ENCODE measurements at regions not wholly inside any gene's neighbourhood (a gene's known extent, or its start where the extent isn't known, plus 50 kb on each side); places are given as distances from the start of the nearest gene placed in this dataset.

- DNase-seq, result peak; percentile 17
- no peaks in the 10 kb centered on the region for H3K27me3 Mint-ChIP-seq
- H3K4me1 Mint-ChIP-seq, result peaks cover 63% of the 10 kb centered on the region
- ChIA-PET CTCF (interaction anchor here (0.7 to 1.5 kb wide), 11 partner anchors 11 to 135 kb away, joined by 3 to 4 read pairs (median 3); no protein-coding TSS in a partner anchor), POLR2A (no interaction called here)
- peak overlapping the region; percentile 95 for H3K27ac Mint-ChIP-seq
- peaks cover 29% of the 10 kb centered on the region for H3K36me3 Mint-ChIP-seq (ENCODE audit: low read depth)
- peak overlapping the region; percentile 65 for H3K4me3 Mint-ChIP-seq
- peaks cover 23% of the 10 kb centered on the region for H3K9me3 Mint-ChIP-seq
These were observed 353.5 kb upstream of the B3GALT2 start for GRCh38 chr1:193539731-193540459.

- DNase-seq, result no peak
- peak overlapping the region; percentile 84 for H3K27ac Mint-ChIP-seq
- no peaks in the 10 kb centered on the region for H3K27me3 Mint-ChIP-seq
- peaks cover 14% of the 10 kb centered on the region for H3K9me3 Mint-ChIP-seq
- peaks cover 26% of the 10 kb centered on the region for H3K36me3 Mint-ChIP-seq (ENCODE audit: low read depth)
- H3K4me1 Mint-ChIP-seq, result peaks cover 61% of the 10 kb centered on the region
- peak overlapping the region; percentile 8 for H3K4me3 Mint-ChIP-seq
- ChIA-PET CTCF (no interaction called here), POLR2A (no interaction called here)
These were observed 352.3 kb upstream of the B3GALT2 start for GRCh38 chr1:193538680-193539079.

GRCh38 chr1:193538003-193538354 lies 351.6 kb upstream of the B3GALT2 start:
- CTCF ChIA-PET, result no interaction called here
- Mint-ChIP-seq H3K27ac (peak overlapping the region; percentile 88), H3K36me3 (ENCODE audit: low read depth) (peaks cover 25% of the 10 kb centered on the region), H3K4me1 (peaks cover 60% of the 10 kb centered on the region), H3K27me3 (no peaks in the 10 kb centered on the region), H3K4me3 (peak overlapping the region; percentile 21), H3K9me3 (peaks cover 14% of the 10 kb centered on the region)
- POLR2A ChIA-PET, result no interaction called here
- no peak for DNase-seq

DNA sequence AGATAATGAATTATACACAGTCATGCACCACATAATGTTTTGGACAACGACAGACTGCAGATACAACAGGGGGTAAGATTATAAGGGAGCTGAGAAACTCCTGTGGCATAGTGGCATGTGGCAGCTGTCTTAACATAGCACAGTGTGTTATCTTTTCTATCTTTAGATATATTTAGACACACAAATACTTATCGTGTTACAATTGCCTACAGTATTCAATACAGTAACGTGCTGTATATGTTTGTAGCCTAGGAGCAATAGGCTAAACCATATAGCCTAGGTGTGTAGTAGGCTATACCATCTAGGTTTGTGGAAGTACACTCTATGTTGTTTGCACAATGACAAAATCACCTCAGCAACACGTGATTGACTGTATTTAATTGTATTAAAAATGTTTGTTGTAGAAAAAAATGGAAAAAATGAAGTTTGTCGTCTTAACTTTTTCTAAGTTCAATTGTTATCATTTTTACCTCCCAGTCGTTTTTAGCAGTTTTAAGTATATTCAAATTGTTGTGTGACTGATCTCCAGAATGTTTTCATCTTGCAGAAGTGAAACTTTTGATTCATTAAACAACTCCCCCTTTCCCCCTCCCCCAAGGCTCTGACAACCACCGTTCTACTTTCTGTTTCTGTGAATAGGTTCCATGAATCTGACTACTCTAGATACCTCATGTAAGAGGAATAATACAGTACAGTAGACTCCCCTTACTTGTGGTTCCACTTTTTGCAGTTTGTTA lies 351.0 kb upstream of the B3GALT2 start:
- ChIA-PET POLR2A (no interaction called here), CTCF (interaction anchor here (1.0 kb wide), 1 partner anchor 12 kb away, joined by 3 read pairs; no protein-coding TSS in a partner anchor)
- H3K36me3 Mint-ChIP-seq (ENCODE audit: low read depth), result peaks cover 21% of the 10 kb centered on the region
- peaks cover 16% of the 10 kb centered on the region for H3K9me3 Mint-ChIP-seq
- peak; percentile 79 for DNase-seq
- peak overlapping the region; percentile 88 for H3K27ac Mint-ChIP-seq
- H3K4me1 Mint-ChIP-seq, result peaks cover 55% of the 10 kb centered on the region
- peak overlapping the region; percentile 21 for H3K4me3 Mint-ChIP-seq
- H3K27me3 Mint-ChIP-seq, result no peaks in the 10 kb centered on the region

GRCh38 chr1:193533853-193534252 lies 347.4 kb upstream of the B3GALT2 start:
- ChIA-PET POLR2A (no interaction called here), CTCF (interaction anchor here (0.7 to 2.1 kb wide), 3 partner anchors 8 to 114 kb away, joined by 3 to 6 read pairs (median 3); no protein-coding TSS in a partner anchor)
- Mint-ChIP-seq H3K27ac (no peak overlapping the region), H3K9me3 (peaks cover 26% of the 10 kb centered on the region), H3K27me3 (peaks cover 2% of the 10 kb centered on the region), H3K36me3 (ENCODE audit: low read depth) (peaks cover 12% of the 10 kb centered on the region), H3K4me3 (no peak overlapping the region), H3K4me1 (peaks cover 24% of the 10 kb centered on the region)
- no peak for DNase-seq

DNA sequence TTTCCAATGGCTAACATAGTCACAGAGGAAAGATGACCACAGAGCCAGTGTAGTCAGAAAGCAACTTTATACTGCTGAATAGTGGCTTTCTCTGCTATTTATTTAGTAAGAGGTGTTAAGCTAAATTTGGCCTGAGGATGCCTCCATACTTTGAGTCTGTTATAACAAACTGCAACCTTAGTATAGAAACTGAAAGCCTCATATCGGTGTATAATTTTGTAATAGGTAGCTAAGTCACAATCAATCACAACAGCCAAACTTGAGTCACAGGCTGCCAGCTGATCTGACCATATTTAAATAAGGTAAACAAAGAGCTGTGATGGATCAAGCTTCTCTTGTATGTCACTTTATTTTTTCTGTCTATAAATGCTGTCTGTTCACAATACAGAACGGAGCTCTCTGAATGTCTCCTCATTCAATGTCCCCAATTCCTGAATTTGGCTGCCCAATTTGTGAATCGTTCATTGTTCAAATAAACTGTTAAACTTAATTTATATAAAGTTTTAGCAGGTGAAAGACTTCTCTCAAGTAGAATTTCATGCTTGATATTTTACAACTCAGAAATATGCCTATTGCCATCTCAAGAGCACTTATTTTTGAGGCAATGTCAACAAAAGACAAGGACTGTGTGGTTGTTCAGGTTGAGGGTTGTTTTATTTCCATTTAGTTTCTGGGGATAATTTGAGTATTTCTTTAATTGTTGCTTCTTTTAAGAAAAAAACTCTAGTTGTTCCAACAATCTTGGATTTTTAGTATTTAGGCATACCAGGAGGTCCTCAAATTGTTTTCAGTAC lies 339.7 kb upstream of the B3GALT2 start:
- ChIA-PET POLR2A (no interaction called here), CTCF (interaction anchor here (1.1 to 1.8 kb wide), 5 partner anchors 8 to 54 kb away, joined by 3 to 6 read pairs (median 4); no protein-coding TSS in a partner anchor)
- Mint-ChIP-seq H3K9me3 (peaks cover 17% of the 10 kb centered on the region), H3K36me3 (ENCODE audit: low read depth) (peaks cover 4% of the 10 kb centered on the region), H3K27me3 (no peaks in the 10 kb centered on the region), H3K4me1 (no peaks in the 10 kb centered on the region), H3K4me3 (no peak overlapping the region), H3K27ac (no peak overlapping the region)
- DNase-seq, result no peak

DNA sequence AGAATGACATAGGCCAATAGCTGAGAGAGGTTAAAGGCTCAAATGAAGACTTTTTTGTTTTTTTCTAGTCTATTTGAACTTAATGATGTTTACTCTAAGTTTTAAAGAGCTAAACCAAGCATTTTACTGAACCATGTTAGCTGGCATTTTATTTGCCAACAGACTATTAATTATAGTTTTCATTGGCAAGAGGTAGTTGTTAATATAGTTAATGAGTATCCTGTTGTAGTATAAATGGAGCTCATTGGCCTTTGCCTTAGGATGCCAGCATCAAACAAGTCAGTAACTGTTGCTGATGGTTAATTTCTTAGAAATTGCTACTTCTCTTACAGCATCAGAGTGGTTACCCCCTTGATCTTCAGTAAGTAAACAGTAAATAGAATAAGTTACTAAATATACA lies 339.0 kb upstream of the B3GALT2 start:
- no peak overlapping the region for H3K4me3 Mint-ChIP-seq
- no peaks in the 10 kb centered on the region for H3K4me1 Mint-ChIP-seq
- CTCF ChIA-PET, result interaction anchor here (1.1 to 1.8 kb wide), 5 partner anchors 8 to 53 kb away, joined by 3 to 6 read pairs (median 4); no protein-coding TSS in a partner anchor
- H3K9me3 Mint-ChIP-seq, result peaks cover 14% of the 10 kb centered on the region
- POLR2A ChIA-PET, result no interaction called here
- no peak overlapping the region for H3K27ac Mint-ChIP-seq
- no peaks in the 10 kb centered on the region for H3K27me3 Mint-ChIP-seq
- no peak for DNase-seq
- peaks cover 3% of the 10 kb centered on the region for H3K36me3 Mint-ChIP-seq (ENCODE audit: low read depth)

DNA sequence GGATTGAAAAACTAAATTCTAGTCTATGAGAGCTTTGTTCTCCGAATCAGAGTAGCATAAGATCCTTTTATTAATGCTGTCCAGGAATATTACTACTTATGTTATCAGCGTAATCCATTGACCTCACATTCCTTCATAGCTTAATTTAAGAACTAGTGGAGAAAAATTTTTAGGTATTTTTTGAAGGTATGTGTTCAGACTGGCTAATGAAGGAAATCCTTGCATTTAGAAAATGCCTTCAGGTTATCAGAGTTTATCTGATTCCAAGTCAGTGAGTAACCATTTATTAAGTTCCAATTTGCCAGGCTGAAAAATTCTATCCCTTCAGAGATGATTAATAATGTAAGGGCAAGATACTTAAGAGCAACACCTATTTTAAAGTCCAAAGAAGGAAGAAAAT lies 338.2 kb upstream of the B3GALT2 start:
- ChIA-PET CTCF (interaction anchor here (1.0 to 1.4 kb wide), 4 partner anchors 8 to 38 kb away, joined by 3 to 6 read pairs (median 3); no protein-coding TSS in a partner anchor), POLR2A (no interaction called here)
- no peak overlapping the region for H3K27ac Mint-ChIP-seq
- H3K27me3 Mint-ChIP-seq, result no peaks in the 10 kb centered on the region
- no peak for DNase-seq
- peaks cover 3% of the 10 kb centered on the region for H3K36me3 Mint-ChIP-seq (ENCODE audit: low read depth)
- H3K4me3 Mint-ChIP-seq, result no peak overlapping the region
- peaks cover 15% of the 10 kb centered on the region for H3K9me3 Mint-ChIP-seq
- no peaks in the 10 kb centered on the region for H3K4me1 Mint-ChIP-seq

GRCh38 chr1:193524021-193524420 lies 337.6 kb upstream of the B3GALT2 start:
- Mint-ChIP-seq H3K4me1 (no peaks in the 10 kb centered on the region), H3K27ac (no peak overlapping the region), H3K4me3 (no peak overlapping the region), H3K9me3 (peaks cover 14% of the 10 kb centered on the region), H3K36me3 (ENCODE audit: low read depth) (peaks cover 3% of the 10 kb centered on the region), H3K27me3 (no peaks in the 10 kb centered on the region)
- CTCF ChIA-PET, result interaction anchor here (1.0 to 1.4 kb wide), 3 partner anchors 15 to 38 kb away, joined by 3 read pairs; no protein-coding TSS in a partner anchor
- POLR2A ChIA-PET, result no interaction called here
- DNase-seq, result no peak

DNA sequence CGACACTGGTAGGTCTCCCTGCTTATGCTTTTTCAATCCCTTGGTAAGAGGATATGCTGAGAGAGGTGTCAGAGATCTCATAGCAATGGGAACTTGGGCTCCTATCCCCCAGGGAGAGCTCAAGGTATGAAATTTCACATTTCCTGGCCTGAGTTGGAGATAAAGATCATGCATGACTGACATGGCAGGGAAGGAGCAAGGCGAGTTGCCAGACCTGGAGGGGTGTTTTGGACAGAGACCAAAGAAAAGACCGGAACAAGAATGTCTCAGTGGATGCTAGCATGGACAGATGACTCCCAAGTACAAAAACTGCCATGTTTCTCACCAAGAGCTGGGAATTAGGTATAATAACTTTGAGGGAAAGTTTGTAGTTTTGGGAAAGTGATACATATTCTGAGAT lies 334.1 kb upstream of the B3GALT2 start:
- Mint-ChIP-seq H3K4me1 (peaks cover 5% of the 10 kb centered on the region), H3K27ac (no peak overlapping the region), H3K27me3 (no peaks in the 10 kb centered on the region), H3K9me3 (peaks cover 16% of the 10 kb centered on the region), H3K36me3 (ENCODE audit: low read depth) (no peaks in the 10 kb centered on the region), H3K4me3 (no peak overlapping the region)
- ChIA-PET POLR2A (no interaction called here), CTCF (interaction anchor here (0.6 to 1.2 kb wide), 2 partner anchors 10 to 389 kb away, joined by 4 to 5 read pairs; no protein-coding TSS in a partner anchor)
- no peak for DNase-seq

DNA sequence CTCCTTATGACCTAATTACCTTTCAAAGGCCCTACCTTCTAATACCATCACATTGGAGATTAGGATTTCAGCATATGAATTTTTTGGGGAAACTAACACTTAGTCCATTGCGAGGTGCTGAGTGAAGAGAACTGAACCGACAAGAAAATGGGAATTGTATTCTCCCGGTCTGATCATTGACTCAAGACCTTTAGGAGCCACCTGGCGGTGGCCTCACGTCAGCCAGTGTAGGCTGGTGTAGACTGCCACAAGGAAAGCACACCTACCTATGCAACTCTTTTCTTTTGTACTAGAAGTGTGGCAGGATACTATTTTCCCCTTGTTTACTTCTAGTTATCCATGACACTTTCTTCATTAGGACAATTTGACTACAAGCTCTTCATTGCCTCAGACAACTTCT lies 333.5 kb upstream of the B3GALT2 start:
- no peak overlapping the region for H3K4me3 Mint-ChIP-seq
- no peaks in the 10 kb centered on the region for H3K27me3 Mint-ChIP-seq

DNA sequence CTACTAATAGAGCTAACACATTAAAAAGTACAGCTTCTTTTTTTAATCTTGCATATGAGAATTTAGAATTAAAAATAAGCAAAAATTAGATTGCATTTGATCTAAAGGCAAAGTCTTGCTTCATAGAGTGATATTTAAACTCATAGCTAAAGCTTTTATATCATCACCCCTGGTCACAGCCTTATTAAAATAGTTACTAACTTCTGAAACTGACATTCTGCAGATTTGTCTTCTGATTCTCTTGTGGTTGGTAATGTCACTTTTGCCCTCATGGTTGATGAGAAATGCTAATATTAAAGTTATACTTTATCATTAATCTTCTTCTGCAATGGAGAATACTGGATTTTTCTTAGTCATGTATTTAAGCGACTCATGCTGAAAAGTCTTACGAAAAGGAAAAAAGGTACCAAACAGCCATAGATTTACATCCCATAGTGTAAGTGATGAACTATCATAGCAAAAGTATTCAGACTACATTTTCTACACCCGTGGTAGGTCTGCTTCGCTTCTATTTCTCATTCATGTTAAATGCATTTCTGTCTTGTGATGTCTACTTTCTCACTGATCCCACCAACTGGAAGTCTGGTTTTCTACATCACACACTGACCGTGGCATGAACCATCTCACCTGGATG lies 330.5 kb upstream of the B3GALT2 start:
- no peak overlapping the region for H3K4me3 Mint-ChIP-seq
- ChIA-PET POLR2A (no interaction called here), CTCF (interaction anchor here (1.1 to 1.6 kb wide), 2 partner anchors 8 to 27 kb away, joined by 3 to 6 read pairs; no protein-coding TSS in a partner anchor)
- H3K4me1 Mint-ChIP-seq, result peaks cover 5% of the 10 kb centered on the region
- no peak for DNase-seq
- H3K36me3 Mint-ChIP-seq (ENCODE audit: low read depth), result peaks cover 2% of the 10 kb centered on the region
- H3K27me3 Mint-ChIP-seq, result no peaks in the 10 kb centered on the region
- peaks cover 24% of the 10 kb centered on the region for H3K9me3 Mint-ChIP-seq
- no peak overlapping the region for H3K27ac Mint-ChIP-seq

More for the DNA sequence above, 333.5 kb upstream of the B3GALT2 start:
- H3K4me1 Mint-ChIP-seq, result peaks cover 5% of the 10 kb centered on the region
- peaks cover 16% of the 10 kb centered on the region for H3K9me3 Mint-ChIP-seq
- CTCF ChIA-PET, result interaction anchor here (1.2 kb wide), 1 partner anchor 11 kb away, joined by 5 read pairs; no protein-coding TSS in a partner anchor
- no peaks in the 10 kb centered on the region for H3K36me3 Mint-ChIP-seq (ENCODE audit: low read depth)
- DNase-seq, result no peak
- H3K27ac Mint-ChIP-seq, result no peak overlapping the region
- POLR2A ChIA-PET, result no interaction called here
